HepG2 (cell line): ENCODE measurements at regions not wholly inside any gene's neighbourhood (a gene's known extent, or its start where the extent isn't known, plus 50 kb on each side); places are given as distances from the start of the nearest gene placed in this dataset.

Source experiments
- ATF4 ChIP-seq, 2 experiments: fragments of 450-650 bp in 1 of 2; sonication (generic) in 1 of 2; formaldehyde crosslinking; IDR thresholded peaks; 2 replicates each; pipeline versions ENCODE4 v1.5.0 to v1.8.0; 2020 to 2022; ENCODE audit warnings: mild to moderate bottlenecking in 1 of 2, missing genetic modification reagents in 1 of 2
- CBFB ChIP-seq: sonication (generic); formaldehyde crosslinking; IDR thresholded peaks from 2 replicates; pipeline ENCODE4 v1.4.0; 2020; ENCODE audit warnings: missing genetic modification reagents
- DDIT3 ChIP-seq: sonication (generic); formaldehyde crosslinking; IDR thresholded peaks from 2 replicates; pipeline ENCODE4 v1.4.0; 2020; ENCODE audit warnings: mild to moderate bottlenecking, missing genetic modification reagents
- ELF4 ChIP-seq: sonication (generic); formaldehyde crosslinking; IDR thresholded peaks from 2 replicates; pipeline ENCODE4 v1.5.0; 2020; ENCODE audit warnings: missing genetic modification reagents, mild to moderate bottlenecking, moderate library complexity, borderline replicate concordance
- GABPB1 ChIP-seq: IDR thresholded peaks from 2 replicates; pipeline ENCODE4 v1.6.1; 2016; ENCODE audit warnings: mild to moderate bottlenecking, missing genetic modification reagents, moderate library complexity, missing compliant biosample characterization
- GATAD1 ChIP-seq: IDR thresholded peaks from 2 replicates; pipeline ENCODE4 v1.6.1; 2016; ENCODE audit warnings: missing genetic modification reagents, missing compliant biosample characterization
- GTF2F1 ChIP-seq: fragments of 150-350 bp; IDR thresholded peaks from 2 replicates; pipeline ENCODE4 v1.6.1; 2014; ENCODE audit warnings: low read length
- HHEX ChIP-seq: IDR thresholded peaks from 2 replicates; pipeline ENCODE4 v1.6.1; 2016; ENCODE audit warnings: control low read depth
- HOXA7 ChIP-seq: sonication (generic); formaldehyde crosslinking; IDR thresholded peaks from 2 replicates; pipeline ENCODE4 v1.8.1; 2022; ENCODE audit warnings: mild to moderate bottlenecking, missing genetic modification reagents, moderate library complexity
- KLF9 ChIP-seq: IDR thresholded peaks from 2 replicates; pipeline ENCODE4 v1.6.1; 2016; ENCODE audit warnings: low read depth
- NFATC3 ChIP-seq: sonication (generic); formaldehyde crosslinking; IDR thresholded peaks from 2 replicates; pipeline ENCODE4 v1.5.1; 2020; ENCODE audit warnings: mild to moderate bottlenecking, missing genetic modification reagents
- NR2F1 ChIP-seq, 2 experiments: fragments of 450-650 bp in 1 of 2; formaldehyde crosslinking in 1 of 2; IDR thresholded peaks; 2 replicates each; pipeline versions ENCODE4 v1.5.0 to v1.6.1; 2016 to 2020; ENCODE audit warnings: mild to moderate bottlenecking in 1 of 2, missing compliant biosample characterization in 1 of 2, missing genetic modification reagents in 1 of 2, moderate library complexity in 1 of 2
- PRMT3 ChIP-seq: sonication (generic); formaldehyde crosslinking; IDR thresholded peaks from 2 replicates; pipeline ENCODE4 v1.8.1; 2022; ENCODE audit warnings: low read depth, mild to moderate bottlenecking, moderate library complexity, missing genetic modification reagents, borderline replicate concordance
- RXRB ChIP-seq: IDR thresholded peaks from 2 replicates; pipeline ENCODE4 v1.6.1; 2016; ENCODE audit warnings: borderline replicate concordance, missing genetic modification reagents, missing compliant biosample characterization
- SRSF1 ChIP-seq: fragments of 200-400 bp; formaldehyde crosslinking; optimal IDR thresholded peaks from 2 replicates; pipeline ENCODE3; 2017; ENCODE audit warnings: mild to moderate bottlenecking, low read depth, low read length, moderate library complexity
- STAG1 ChIP-seq: sonication (generic); formaldehyde crosslinking; IDR thresholded peaks from 2 replicates; pipeline ENCODE4 v1.4.0; 2020; ENCODE audit warnings: missing genetic modification reagents
- TAF15 ChIP-seq: fragments of 200-400 bp; formaldehyde crosslinking; IDR thresholded peaks from one replicate; pipeline ENCODE4 v1.6.1; 2018; ENCODE audit warnings: mild to moderate bottlenecking, low read depth, low read length; ENCODE audit not compliant: poor library complexity, severe bottlenecking
- TFDP2 ChIP-seq: sonication (generic); formaldehyde crosslinking; IDR thresholded peaks from 2 replicates; pipeline ENCODE4 v1.4.0; 2020; ENCODE audit warnings: missing genetic modification reagents
- ZBTB3 ChIP-seq: sonication (generic); formaldehyde crosslinking; IDR thresholded peaks from 2 replicates; pipeline ENCODE4 v1.4.0; 2020; ENCODE audit warnings: low read depth, mild to moderate bottlenecking, moderate library complexity, missing genetic modification reagents, borderline replicate concordance
- ZNF121 ChIP-seq: sonication (generic); formaldehyde crosslinking; IDR thresholded peaks from 2 replicates; pipeline ENCODE4 v1.5.0; 2020; ENCODE audit warnings: mild to moderate bottlenecking, missing genetic modification reagents
- ZNF317 ChIP-seq: sonication (generic); formaldehyde crosslinking; IDR thresholded peaks from 2 replicates; pipeline ENCODE4 v1.5.0; 2020; ENCODE audit warnings: mild to moderate bottlenecking, missing genetic modification reagents
- ZNF510 ChIP-seq: sonication (generic); formaldehyde crosslinking; IDR thresholded peaks from 2 replicates; pipeline ENCODE4 v1.4.0; 2020; ENCODE audit warnings: low read depth, mild to moderate bottlenecking, missing genetic modification reagents
- ZNF777 ChIP-seq: sonication (generic); formaldehyde crosslinking; IDR thresholded peaks from 2 replicates; pipeline ENCODE4 v1.4.0; 2020; ENCODE audit warnings: missing genetic modification reagents
- ZNF879 ChIP-seq: sonication (generic); formaldehyde crosslinking; IDR thresholded peaks from 2 replicates; pipeline ENCODE4 v1.8.1; 2023; ENCODE audit warnings: missing genetic modification reagents
- ZNF891 ChIP-seq: sonication (generic); formaldehyde crosslinking; IDR thresholded peaks from 2 replicates; pipeline ENCODE4 v1.5.0; 2020; ENCODE audit warnings: mild to moderate bottlenecking, missing genetic modification reagents
- ZSCAN31 ChIP-seq: sonication (generic); formaldehyde crosslinking; IDR thresholded peaks from 2 replicates; pipeline ENCODE4 v1.5.0; 2020; ENCODE audit warnings: low read depth, mild to moderate bottlenecking, missing genetic modification reagents
- TF ChIP-seq, protein P1 (sequence below): sonication (generic); formaldehyde crosslinking; IDR thresholded peaks from 2 replicates; pipeline ENCODE4 v1.8.1; 2023; ENCODE audit warnings: missing genetic modification reagents, inconsistent platforms, borderline replicate concordance

GRCh38 chr14:61102549-61103466 is 121.8 kb downstream of the SLC38A6 start (continued):
- peak; percentile 30; the same call in 1 of the 2 replicates for TF ChIP-seq ZNF891 (CRISPR knock-in tag)
- TF ChIP-seq SRSF1, result no peak
- TF ChIP-seq KLF9 (CRISPR knock-in tag), result no peak
- TF ChIP-seq ZSCAN31 (CRISPR knock-in tag), result no peak; the same call in 1 of the 2 replicates
- TF ChIP-seq DDIT3, result no peak
- TF ChIP-seq NR2F1 (CRISPR knock-in tag; IDR thresholded peaks at IDR 0.05), result peak; percentile 94 to 97
- no peak for TF ChIP-seq ZBTB3 (CRISPR knock-in tag)
- TF ChIP-seq, protein P1, sequence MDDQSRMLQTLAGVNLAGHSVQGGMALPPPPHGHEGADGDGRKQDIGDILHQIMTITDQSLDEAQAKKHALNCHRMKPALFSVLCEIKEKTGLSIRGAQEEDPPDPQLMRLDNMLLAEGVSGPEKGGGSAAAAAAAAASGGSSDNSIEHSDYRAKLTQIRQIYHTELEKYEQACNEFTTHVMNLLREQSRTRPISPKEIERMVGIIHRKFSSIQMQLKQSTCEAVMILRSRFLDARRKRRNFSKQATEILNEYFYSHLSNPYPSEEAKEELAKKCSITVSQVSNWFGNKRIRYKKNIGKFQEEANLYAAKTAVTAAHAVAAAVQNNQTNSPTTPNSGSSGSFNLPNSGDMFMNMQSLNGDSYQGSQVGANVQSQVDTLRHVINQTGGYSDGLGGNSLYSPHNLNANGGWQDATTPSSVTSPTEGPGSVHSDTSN (CRISPR knock-in tag), result no peak
- peak; percentile 48 for TF ChIP-seq TFDP2 (CRISPR knock-in tag)
- TF ChIP-seq ZNF317 (CRISPR knock-in tag), result no peak
- no peak for TF ChIP-seq GTF2F1
- TF ChIP-seq STAG1, result 0 out of 2 replicates have a peak, but pooled peaks have one; percentile 29
- TF ChIP-seq GABPB1 (CRISPR knock-in tag), result peak; percentile 37
- TF ChIP-seq ATF4 (CRISPR knock-in tag; IDR thresholded peaks at IDR 0.05), result no peak; a peak in 1 of 4 replicates
- peak; percentile 88; the same call in 1 of the 2 replicates for TF ChIP-seq PRMT3
- TF ChIP-seq HHEX, result peak; percentile 92
- TF ChIP-seq GATAD1 (CRISPR knock-in tag), result peak; percentile 67
- TF ChIP-seq ZNF777 (CRISPR knock-in tag), result no peak; the same call in 1 of the 2 replicates
- TF ChIP-seq TAF15, result no peak
- TF ChIP-seq ZNF879, result no peak
- TF ChIP-seq ZNF510 (CRISPR knock-in tag), result 0 out of 2 replicates have a peak, but pooled peaks have one; percentile 47
- TF ChIP-seq ELF4, result peak; percentile 45; the same call in 1 of the 2 replicates
- peak; percentile 17; the same call in 1 of the 2 replicates for TF ChIP-seq ZNF121 (CRISPR knock-in tag)
- TF ChIP-seq CBFB (CRISPR knock-in tag), result 0 out of 2 replicates have a peak, but pooled peaks have one; percentile 40
- TF ChIP-seq RXRB (CRISPR knock-in tag), result peak; percentile 95
- no peak for TF ChIP-seq HOXA7 (CRISPR knock-in tag)
- no peak for TF ChIP-seq NFATC3
